ENCODE measurements at regions not wholly inside any gene's neighbourhood (a gene's known extent, or its start where the extent isn't known, plus 50 kb on each side); places are given as distances from the start of the nearest gene placed in this dataset.
"Not testable (repeated sequence)": the region's sequence is repeated elsewhere in the genome, so short reads cannot be mapped to it uniquely, and the experiment has no call there.

DNA sequence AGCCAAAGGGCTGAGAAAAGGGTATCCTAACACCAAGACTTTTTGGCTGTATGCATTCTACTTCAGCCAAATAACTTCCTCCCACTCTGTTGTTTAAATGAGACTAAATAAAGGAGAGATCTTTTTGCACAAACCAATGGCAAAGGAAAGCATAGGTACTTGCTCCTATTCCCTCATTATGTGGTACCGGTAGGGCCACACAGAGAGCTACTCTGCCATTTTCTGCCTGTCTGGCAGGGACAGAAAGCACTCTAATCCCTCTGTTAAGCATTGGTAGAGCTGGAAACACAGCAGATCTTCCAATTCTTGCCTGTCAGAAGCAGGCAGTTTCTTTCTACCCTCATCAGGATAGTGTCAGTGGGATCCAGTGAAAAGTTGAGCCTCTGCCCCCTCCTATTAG is 918.3 kb upstream of the TMEFF2 start:
- H3K4me1 ChIP-seq (ENCODE audit: control insufficient read depth, low read depth, low read length) = no peaks in the 10 kb centered on the region
- no peak overlapping the region for H3K27ac ChIP-seq (ENCODE audit: low read length)
- no peak overlapping the region for H3K9ac ChIP-seq (ENCODE audit: low read length)
- H3K4me3 ChIP-seq (ENCODE audit: low read length) = no peak overlapping the region
- H3K27me3 ChIP-seq (ENCODE audit: control insufficient read depth, insufficient read depth, low read length) = no peaks in the 10 kb centered on the region
- H3K36me3 ChIP-seq (ENCODE audit: control insufficient read depth, low read depth, low read length) = no peaks in the 10 kb centered on the region
- no peaks in the 10 kb centered on the region for H3K9me3 ChIP-seq (ENCODE audit: control insufficient read depth, low read depth, low read length)

GRCh38 chr2:193103064-193103463 is 908.3 kb upstream of the TMEFF2 start:
- no peaks in the 10 kb centered on the region for H3K4me1 ChIP-seq (ENCODE audit: control insufficient read depth, low read depth, low read length)
- H3K36me3 ChIP-seq (ENCODE audit: control insufficient read depth, low read depth, low read length) = no peaks in the 10 kb centered on the region
- H3K27me3 ChIP-seq (ENCODE audit: control insufficient read depth, insufficient read depth, low read length) = no peaks in the 10 kb centered on the region
- no peaks in the 10 kb centered on the region for H3K9me3 ChIP-seq (ENCODE audit: control insufficient read depth, low read depth, low read length)
- H3K27ac ChIP-seq (ENCODE audit: low read length) = no peak overlapping the region
- H3K4me3 ChIP-seq (ENCODE audit: low read length) = no peak overlapping the region
- H3K9ac ChIP-seq (ENCODE audit: low read length) = no peak overlapping the region

DNA sequence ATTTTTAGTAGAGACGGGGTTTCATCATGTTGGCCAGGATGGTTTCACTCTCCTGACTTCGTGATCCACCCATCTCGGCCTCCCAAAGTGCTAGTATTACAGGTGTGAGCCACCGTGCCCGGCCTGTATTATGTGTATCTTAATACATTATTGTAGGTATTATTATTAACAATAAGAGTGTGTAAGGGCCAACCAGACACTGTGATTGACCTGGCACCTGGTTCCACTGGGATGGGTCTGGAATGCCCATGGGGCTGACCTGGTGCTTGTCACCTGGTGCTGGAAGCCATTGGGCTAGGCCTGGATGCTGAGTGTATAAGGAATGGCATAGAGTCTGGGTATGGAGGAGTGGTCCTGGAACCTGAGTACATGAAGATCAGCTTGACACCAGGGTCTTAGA is 906.9 kb upstream of the TMEFF2 start:
- Histone ChIP-seq H3K9me3 (ENCODE audit: control insufficient read depth, low read depth, low read length) (no peaks in the 10 kb centered on the region), H3K4me3 (ENCODE audit: low read length) (no peak overlapping the region), H3K36me3 (ENCODE audit: control insufficient read depth, low read depth, low read length) (no peaks in the 10 kb centered on the region), H3K27ac (ENCODE audit: low read length) (no peak overlapping the region), H3K27me3 (ENCODE audit: control insufficient read depth, insufficient read depth, low read length) (no peaks in the 10 kb centered on the region), H3K9ac (ENCODE audit: low read length) (no peak overlapping the region), H3K4me1 (ENCODE audit: control insufficient read depth, low read depth, low read length) (no peaks in the 10 kb centered on the region)

- no peaks in the 10 kb centered on the region for H3K9me3 ChIP-seq (ENCODE audit: control insufficient read depth, low read depth, low read length)
- no peak overlapping the region for H3K27ac ChIP-seq (ENCODE audit: low read length)
- no peaks in the 10 kb centered on the region for H3K4me1 ChIP-seq (ENCODE audit: control insufficient read depth, low read depth, low read length)
- H3K27me3 ChIP-seq (ENCODE audit: control insufficient read depth, insufficient read depth, low read length) = no peaks in the 10 kb centered on the region
- no peak overlapping the region for H3K9ac ChIP-seq (ENCODE audit: low read length)
- H3K36me3 ChIP-seq (ENCODE audit: control insufficient read depth, low read depth, low read length) = no peaks in the 10 kb centered on the region
- no peak overlapping the region for H3K4me3 ChIP-seq (ENCODE audit: low read length)
Observed at GRCh38 chr2:193088026-193088425, 893.3 kb upstream of the TMEFF2 start.

DNA sequence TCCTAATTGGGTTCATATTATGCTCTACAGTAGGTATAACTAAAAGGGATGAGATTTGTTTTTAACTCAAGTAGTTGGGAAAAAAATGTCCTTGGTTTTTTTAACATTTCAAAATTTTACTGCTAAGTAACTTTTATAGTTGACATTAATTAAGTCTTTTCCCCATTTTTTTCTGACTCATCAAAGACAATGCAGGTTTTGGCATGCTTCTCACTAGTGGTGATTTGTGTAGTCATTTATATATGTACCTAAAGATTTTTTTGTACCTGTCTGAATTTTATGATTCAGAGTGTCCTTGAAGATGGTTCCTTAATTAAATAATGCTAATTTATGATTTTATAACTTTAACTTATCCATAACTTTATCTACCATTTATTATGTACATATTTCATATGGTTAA is 882.3 kb upstream of the TMEFF2 start:
- H3K9me3 ChIP-seq (ENCODE audit: control insufficient read depth, low read depth, low read length) = no peaks in the 10 kb centered on the region
- no peak overlapping the region for H3K9ac ChIP-seq (ENCODE audit: low read length)
- no peaks in the 10 kb centered on the region for H3K4me1 ChIP-seq (ENCODE audit: control insufficient read depth, low read depth, low read length)
- H3K27me3 ChIP-seq (ENCODE audit: control insufficient read depth, insufficient read depth, low read length) = no peaks in the 10 kb centered on the region
- H3K27ac ChIP-seq (ENCODE audit: low read length) = no peak overlapping the region
- H3K36me3 ChIP-seq (ENCODE audit: control insufficient read depth, low read depth, low read length) = no peaks in the 10 kb centered on the region
- H3K4me3 ChIP-seq (ENCODE audit: low read length) = no peak overlapping the region

DNA sequence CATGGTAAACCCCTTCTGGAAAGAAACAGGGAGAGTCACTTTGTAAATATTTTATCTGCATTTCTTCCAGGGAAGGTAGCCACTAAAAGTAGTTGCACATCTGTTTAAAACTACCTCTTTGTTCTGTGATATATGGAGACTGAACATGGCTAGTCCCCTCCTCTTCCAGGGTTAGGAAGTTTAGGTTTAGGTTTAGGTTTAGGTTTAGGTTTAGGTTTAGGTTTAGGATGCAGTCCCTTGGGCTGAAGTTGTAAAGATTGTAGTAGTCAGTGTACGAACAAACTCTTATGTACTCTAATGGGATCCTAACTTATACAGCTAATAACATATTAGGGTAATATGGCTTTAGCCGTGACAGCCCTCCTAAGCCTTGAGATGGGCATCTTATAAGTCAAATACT is 880.2 kb upstream of the TMEFF2 start:
- H3K4me1 ChIP-seq (ENCODE audit: control insufficient read depth, low read depth, low read length) = no peaks in the 10 kb centered on the region
- no peak overlapping the region for H3K9ac ChIP-seq (ENCODE audit: low read length)
- no peak overlapping the region for H3K4me3 ChIP-seq (ENCODE audit: low read length)
- no peaks in the 10 kb centered on the region for H3K36me3 ChIP-seq (ENCODE audit: control insufficient read depth, low read depth, low read length)
- H3K9me3 ChIP-seq (ENCODE audit: control insufficient read depth, low read depth, low read length) = peaks cover 6% of the 10 kb centered on the region
- no peak overlapping the region for H3K27ac ChIP-seq (ENCODE audit: low read length)
- no peaks in the 10 kb centered on the region for H3K27me3 ChIP-seq (ENCODE audit: control insufficient read depth, insufficient read depth, low read length)

DNA sequence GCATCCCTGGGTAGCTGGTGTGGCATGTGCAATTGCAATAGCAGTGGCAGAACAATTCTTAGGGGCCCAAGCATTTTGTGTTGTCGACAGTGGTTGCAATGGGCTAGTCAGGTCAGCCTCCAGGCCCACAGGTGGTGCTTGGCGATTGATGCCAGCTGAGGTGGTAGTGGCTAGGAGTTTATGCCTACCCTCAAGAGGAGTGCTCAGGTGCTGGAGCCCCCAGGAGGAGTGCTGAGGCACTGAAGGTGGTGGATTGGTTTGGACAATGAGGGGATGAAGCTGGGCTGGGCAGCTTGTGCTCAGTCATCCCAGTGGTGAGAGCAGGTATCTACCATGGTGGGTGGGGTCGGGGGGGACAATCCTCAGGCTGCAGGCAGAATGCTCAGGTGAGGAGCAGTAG is 877.9 kb upstream of the TMEFF2 start:
- Histone ChIP-seq H3K36me3 (ENCODE audit: control insufficient read depth, low read depth, low read length) (no peaks in the 10 kb centered on the region), H3K9me3 (ENCODE audit: control insufficient read depth, low read depth, low read length) (peaks cover 6% of the 10 kb centered on the region), H3K4me1 (ENCODE audit: control insufficient read depth, low read depth, low read length) (no peaks in the 10 kb centered on the region), H3K4me3 (ENCODE audit: low read length) (no peak overlapping the region), H3K27ac (ENCODE audit: low read length) (no peak overlapping the region), H3K9ac (ENCODE audit: low read length) (no peak overlapping the region), H3K27me3 (ENCODE audit: control insufficient read depth, insufficient read depth, low read length) (no peaks in the 10 kb centered on the region)

GRCh38 chr2:193025556-193025955 is 830.8 kb upstream of the TMEFF2 start:
- not testable (repeated sequence) for H3K36me3 ChIP-seq (ENCODE audit: control insufficient read depth, low read depth, low read length); H3K4me3 ChIP-seq (ENCODE audit: low read length); H3K27me3 ChIP-seq (ENCODE audit: control insufficient read depth, insufficient read depth, low read length); H3K27ac ChIP-seq (ENCODE audit: low read length); H3K9ac ChIP-seq (ENCODE audit: low read length); H3K4me1 ChIP-seq (ENCODE audit: control insufficient read depth, low read depth, low read length); H3K9me3 ChIP-seq (ENCODE audit: control insufficient read depth, low read depth, low read length)

- Histone ChIP-seq H3K9me3 (ENCODE audit: control insufficient read depth, low read depth, low read length) (peaks cover 4% of the 10 kb centered on the region), H3K4me1 (ENCODE audit: control insufficient read depth, low read depth, low read length) (no peaks in the 10 kb centered on the region), H3K27me3 (ENCODE audit: control insufficient read depth, insufficient read depth, low read length) (no peaks in the 10 kb centered on the region), H3K27ac (ENCODE audit: low read length) (no peak overlapping the region), H3K36me3 (ENCODE audit: control insufficient read depth, low read depth, low read length) (no peaks in the 10 kb centered on the region), H3K4me3 (ENCODE audit: low read length) (no peak overlapping the region), H3K9ac (ENCODE audit: low read length) (no peak overlapping the region)
Observed at GRCh38 chr2:193024791-193025190, 830.1 kb upstream of the TMEFF2 start.

GRCh38 chr2:193011870-193012269 is 817.1 kb upstream of the TMEFF2 start:
- no peaks in the 10 kb centered on the region for H3K4me1 ChIP-seq (ENCODE audit: control insufficient read depth, low read depth, low read length)
- no peak overlapping the region for H3K27ac ChIP-seq (ENCODE audit: low read length)
- H3K27me3 ChIP-seq (ENCODE audit: control insufficient read depth, insufficient read depth, low read length) = no peaks in the 10 kb centered on the region
- H3K9ac ChIP-seq (ENCODE audit: low read length) = no peak overlapping the region
- H3K36me3 ChIP-seq (ENCODE audit: control insufficient read depth, low read depth, low read length) = no peaks in the 10 kb centered on the region
- H3K4me3 ChIP-seq (ENCODE audit: low read length) = no peak overlapping the region
- H3K9me3 ChIP-seq (ENCODE audit: control insufficient read depth, low read depth, low read length) = no peaks in the 10 kb centered on the region

DNA sequence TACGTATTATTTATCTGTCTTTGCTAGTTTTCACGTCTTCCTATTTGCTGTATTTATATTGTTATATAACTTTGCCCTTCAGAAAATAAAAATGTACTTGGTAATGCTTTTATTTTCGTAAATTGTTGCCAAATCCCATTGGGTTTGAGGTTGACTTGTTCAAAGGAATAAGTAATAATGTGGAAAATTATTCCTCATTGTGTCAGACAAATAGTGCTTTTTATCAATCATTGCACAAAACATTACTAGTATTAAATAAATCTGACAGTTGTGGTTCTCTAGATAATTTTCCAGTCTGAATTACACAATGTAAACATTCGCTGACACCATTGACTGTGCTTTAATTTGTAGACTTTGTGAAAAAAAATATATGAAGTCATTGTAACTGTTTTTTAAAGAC is 798.3 kb upstream of the TMEFF2 start:
- Histone ChIP-seq H3K27ac (ENCODE audit: low read length) (no peak overlapping the region), H3K4me1 (ENCODE audit: control insufficient read depth, low read depth, low read length) (no peaks in the 10 kb centered on the region), H3K4me3 (ENCODE audit: low read length) (no peak overlapping the region), H3K9ac (ENCODE audit: low read length) (no peak overlapping the region), H3K27me3 (ENCODE audit: control insufficient read depth, insufficient read depth, low read length) (no peaks in the 10 kb centered on the region), H3K9me3 (ENCODE audit: control insufficient read depth, low read depth, low read length) (no peaks in the 10 kb centered on the region), H3K36me3 (ENCODE audit: control insufficient read depth, low read depth, low read length) (no peaks in the 10 kb centered on the region)

DNA sequence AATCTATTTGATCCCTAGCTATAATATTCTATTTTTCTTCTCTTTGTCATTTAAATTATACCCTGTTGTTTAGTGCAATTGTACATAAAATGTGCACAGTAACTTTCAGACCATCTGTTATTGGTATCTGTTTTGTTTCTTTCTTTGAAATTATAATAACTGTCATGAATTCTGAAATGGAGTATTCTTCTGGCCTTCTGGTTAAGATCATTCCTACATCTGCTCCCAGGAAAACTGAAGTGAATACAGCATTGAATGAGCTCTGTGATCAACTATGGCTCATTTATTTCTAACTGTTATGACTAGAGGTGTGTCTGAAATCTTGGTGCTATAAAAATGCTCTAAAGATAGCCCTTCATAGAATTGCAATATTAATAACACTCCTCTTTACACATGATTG is 788.4 kb upstream of the TMEFF2 start:
- H3K4me1 ChIP-seq (ENCODE audit: control insufficient read depth, low read depth, low read length) = no peaks in the 10 kb centered on the region
- H3K9me3 ChIP-seq (ENCODE audit: control insufficient read depth, low read depth, low read length) = no peaks in the 10 kb centered on the region
- no peak overlapping the region for H3K9ac ChIP-seq (ENCODE audit: low read length)
- H3K27me3 ChIP-seq (ENCODE audit: control insufficient read depth, insufficient read depth, low read length) = no peaks in the 10 kb centered on the region
- no peak overlapping the region for H3K27ac ChIP-seq (ENCODE audit: low read length)
- H3K4me3 ChIP-seq (ENCODE audit: low read length) = no peak overlapping the region
- no peaks in the 10 kb centered on the region for H3K36me3 ChIP-seq (ENCODE audit: control insufficient read depth, low read depth, low read length)

DNA sequence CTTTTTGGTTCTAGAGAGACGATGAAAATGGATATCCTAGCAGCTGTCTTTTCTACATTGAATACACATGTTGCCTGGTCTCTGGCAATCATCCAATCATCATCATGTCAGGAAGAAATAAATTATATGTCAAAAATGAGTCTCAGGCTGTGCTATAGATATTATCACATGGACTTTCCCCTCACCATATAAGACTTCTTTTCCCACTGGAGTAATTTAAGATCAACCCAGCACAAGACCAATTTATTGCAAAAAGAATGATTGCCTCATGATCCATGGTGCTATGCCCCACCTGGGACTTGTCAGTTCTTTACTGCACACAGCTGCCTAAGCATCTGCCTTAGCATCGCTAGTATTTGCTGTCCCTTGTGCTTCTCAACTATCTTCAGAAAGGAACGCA is 783.7 kb upstream of the TMEFF2 start:
- Histone ChIP-seq H3K4me1 (ENCODE audit: control insufficient read depth, low read depth, low read length) (no peaks in the 10 kb centered on the region), H3K27me3 (ENCODE audit: control insufficient read depth, insufficient read depth, low read length) (no peaks in the 10 kb centered on the region), H3K9me3 (ENCODE audit: control insufficient read depth, low read depth, low read length) (no peaks in the 10 kb centered on the region), H3K27ac (ENCODE audit: low read length) (no peak overlapping the region), H3K4me3 (ENCODE audit: low read length) (no peak overlapping the region), H3K36me3 (ENCODE audit: control insufficient read depth, low read depth, low read length) (no peaks in the 10 kb centered on the region), H3K9ac (ENCODE audit: low read length) (no peak overlapping the region)
